A549 (cell line): ENCODE measurements at regions not wholly inside any gene's neighbourhood (a gene's known extent, or its start where the extent isn't known, plus 50 kb on each side); places are given as distances from the start of the nearest gene placed in this dataset.

Experiments
- ATAC-seq, 2 experiments: fragments of 200-7000 bp in 1 of 2; fragments of >200 bp in 1 of 2; cut with Nextera tagmentation in 1 of 2; cut with Tn5 transposase in 1 of 2; 3 replicates each; pipeline versions ENCODE4 v1.8.0 to v1.9.1; 2018 to 2020; ENCODE audit warnings: mild to moderate bottlenecking in 1 of 2, moderate library complexity in 1 of 2
- CTCF ChIA-PET: fragments of 300-600 bp; sonication (Branson Sonifier 250); formaldehyde crosslinking; extraction: SDS; loops from one replicate; lab custom pipeline; 2021; ENCODE audit warnings: antibody characterized with exemption, inconsistent platforms; lab: Yijun Ruan, JAX
- POLR2A ChIA-PET: fragments of 350-600 bp; formaldehyde crosslinking; extraction: SDS; loops from one replicate; lab custom pipeline; 2021; ENCODE audit warnings: antibody characterized with exemption, inconsistent platforms; lab: Yijun Ruan, JAX
- DNase-seq, 2 experiments: peaks; one replicate each; pipeline versions ENCODE4 v3.0.0 to v3.0.0-alpha.2; 2011 to 2016; ENCODE audit warnings: low read depth in 1 of 2, low spot score in 1 of 2
- FAIRE-seq: peaks from 2 replicates; lab custom pipeline; 2011; peaks lifted over from hg19 to GRCh38; lab: Jason Lieb, UNC
- H3K27ac ChIP-seq, 2 experiments: fragments of >200 bp; sonication (Bioruptor Twin); formaldehyde crosslinking; 3 replicates each; pipeline ENCODE4 v1.5.1; 2016 to 2017
- H3K4me1 ChIP-seq: fragments of >200 bp; sonication (Bioruptor Twin); formaldehyde crosslinking; 3 replicates; pipeline ENCODE4 v1.6.1; 2016
- H3K4me2 ChIP-seq: fragments of >200 bp; sonication (Bioruptor Twin); formaldehyde crosslinking; 3 replicates; pipeline ENCODE4 v1.6.1; 2016
- H3K4me3 ChIP-seq: fragments of >200 bp; sonication (Bioruptor Twin); formaldehyde crosslinking; 3 replicates; pipeline ENCODE4 v1.5.1; 2016
- H3K9me3 ChIP-seq: fragments of >200 bp; sonication (Bioruptor Twin); formaldehyde crosslinking; 3 replicates; pipeline ENCODE4 v1.6.1; 2016
- CBX8 ChIP-seq: fragments of 200-600 bp; sonication (generic); IDR thresholded peaks from 2 replicates; pipeline ENCODE4 v1.6.1; 2016
- E2F6 ChIP-seq: IDR thresholded peaks from 2 replicates; pipeline ENCODE4 v1.6.1; 2012; ENCODE audit warnings: low read depth, borderline replicate concordance
- EHF ChIP-seq: fragments of 250-450 bp; sonication (Bioruptor Pico); IDR thresholded peaks from 2 replicates; pipeline ENCODE4 v1.5.0; 2020; ENCODE audit warnings: mild to moderate bottlenecking
- FOSL2 ChIP-seq, 2 experiments: fragments of 450-650 bp in 1 of 2; fragments of >200 bp in 1 of 2; sonication (Bioruptor Twin) in 1 of 2; formaldehyde crosslinking; IDR thresholded peaks; 2 replicates each; pipeline versions ENCODE4 v1.5.0 to v1.6.1; 2016 to 2020; ENCODE audit warnings: mild to moderate bottlenecking in 1 of 2, moderate library complexity in 1 of 2
- GATA3 ChIP-seq: IDR thresholded peaks from 2 replicates; pipeline ENCODE4 v1.6.1; 2012; ENCODE audit warnings: borderline replicate concordance
- HOXA7 ChIP-seq: fragments of 250-450 bp; sonication (Bioruptor Pico); IDR thresholded peaks from 2 replicates; pipeline ENCODE4 v1.5.0; 2020; ENCODE audit warnings: mild to moderate bottlenecking, moderate library complexity
- HOXB5 ChIP-seq: fragments of 250-450 bp; sonication (Bioruptor Pico); IDR thresholded peaks from 2 replicates; pipeline ENCODE4 v1.5.0; 2020; ENCODE audit warnings: mild to moderate bottlenecking, moderate library complexity
- JUNB ChIP-seq: fragments of >200 bp; sonication (Bioruptor Twin); formaldehyde crosslinking; IDR thresholded peaks from 2 replicates; pipeline ENCODE4 v1.6.1; 2016
- MAX ChIP-seq: IDR thresholded peaks from 2 replicates; pipeline ENCODE4 v1.6.1; 2012
- PHF8 ChIP-seq: fragments of 200-600 bp; sonication (generic); IDR thresholded peaks from 2 replicates; pipeline ENCODE4 v1.6.1; 2016; ENCODE audit warnings: low read depth, mild to moderate bottlenecking, antibody characterized with exemption, moderate library complexity, borderline replicate concordance
- POLR2AphosphoS2 ChIP-seq: conservative IDR thresholded peaks from 2 replicates; pipeline ENCODE4 v1.6.1; 2012; ENCODE audit warnings: low read length, improper control_type of control experiment, inconsistent platforms
- RAD21 ChIP-seq, 2 experiments: fragments of >200 bp in 1 of 2; sonication (Bioruptor Twin) in 1 of 2; formaldehyde crosslinking in 1 of 2; IDR thresholded peaks in 1 of 2; conservative IDR thresholded peaks in 1 of 2; 2 replicates in 1 of 2; 3 replicates in 1 of 2; pipeline ENCODE4 v1.6.1; 2012 to 2018; ENCODE audit warnings: inconsistent platforms in 1 of 2
- RARB ChIP-seq: fragments of 250-450 bp; sonication (Bioruptor Pico); IDR thresholded peaks from 2 replicates; pipeline ENCODE4 v1.8.0; 2021; ENCODE audit warnings: mild to moderate bottlenecking, moderate library complexity
- RCOR1 ChIP-seq: fragments of 150-350 bp; IDR thresholded peaks from 2 replicates; pipeline ENCODE4 v1.6.1; 2014; ENCODE audit warnings: antibody characterized with exemption, low read length, low read depth
- RFX5 ChIP-seq: fragments of 450-650 bp; IDR thresholded peaks from 2 replicates; pipeline ENCODE4 v1.7.1; 2014; ENCODE audit warnings: antibody characterized with exemption, mild to moderate bottlenecking, moderate library complexity
- TP53 ChIP-seq: fragments of 250-450 bp; sonication (Bioruptor Pico); IDR thresholded peaks from 2 replicates; pipeline ENCODE4 v1.5.0; 2021; ENCODE audit warnings: mild to moderate bottlenecking, moderate library complexity
- ZC3H11A ChIP-seq: fragments of 450-650 bp; IDR thresholded peaks from 2 replicates; pipeline ENCODE4 v1.6.1; 2014; ENCODE audit warnings: antibody characterized with exemption, mild to moderate bottlenecking
- ZSCAN20 ChIP-seq: fragments of 250-450 bp; sonication (Bioruptor Pico); IDR thresholded peaks from 2 replicates; pipeline ENCODE4 v1.8.0; 2022; ENCODE audit warnings: mild to moderate bottlenecking, moderate library complexity
- WGBS: methylation state at CpG from one replicate; pipeline ENCODE4 v1.1.6; 2017; ENCODE audit errors: missing lambda C conversion rate; 5-methylcytosine and 5-hydroxymethylcytosine counted together
- TF ChIP-seq, protein P1 (sequence below): fragments of >200 bp; sonication (Bioruptor Twin); formaldehyde crosslinking; IDR thresholded peaks from 2 replicates; pipeline ENCODE4 v1.6.1; 2016
- TF ChIP-seq, protein P2 (sequence below): fragments of 450-650 bp; IDR thresholded peaks from 2 replicates; pipeline ENCODE4 v1.6.1; 2014; ENCODE audit warnings: antibody characterized with exemption
- TF ChIP-seq, protein P3 (sequence below): fragments of 200-600 bp; sonication (generic); IDR thresholded peaks from 2 replicates; pipeline ENCODE4 v1.6.1; 2016; ENCODE audit warnings: antibody characterized with exemption, mild to moderate bottlenecking, moderate library complexity

- no peak for ATAC-seq
- H3K4me2 ChIP-seq: no peak overlapping the region
- CTCF ChIA-PET: no interaction called here
- H3K4me3 ChIP-seq: no peak overlapping the region
- no peaks in the 10 kb centered on the region for H3K4me1 ChIP-seq
- H3K9me3 ChIP-seq: no peaks in the 10 kb centered on the region
- WGBS: 2% methylated on average over 1 of the region's 1 CpG
- FAIRE-seq: no peak
- TF ChIP-seq RAD21 (conservative IDR thresholded peaks at IDR 0.05 in 1 of 2, IDR thresholded peaks at IDR 0.05 in 1 of 2) (no peak), HOXB5 (no peak), RCOR1 (no peak), JUNB (no peak)
- TF ChIP-seq, all 56 proteins: peak for 0
- H3K27ac ChIP-seq: no peak overlapping the region
- DNase-seq: no peak
- POLR2A ChIA-PET: no interaction called here
These were observed 703.5 kb upstream of the RGMB start for GRCh38 chr5:98069876-98070512.

DNA sequence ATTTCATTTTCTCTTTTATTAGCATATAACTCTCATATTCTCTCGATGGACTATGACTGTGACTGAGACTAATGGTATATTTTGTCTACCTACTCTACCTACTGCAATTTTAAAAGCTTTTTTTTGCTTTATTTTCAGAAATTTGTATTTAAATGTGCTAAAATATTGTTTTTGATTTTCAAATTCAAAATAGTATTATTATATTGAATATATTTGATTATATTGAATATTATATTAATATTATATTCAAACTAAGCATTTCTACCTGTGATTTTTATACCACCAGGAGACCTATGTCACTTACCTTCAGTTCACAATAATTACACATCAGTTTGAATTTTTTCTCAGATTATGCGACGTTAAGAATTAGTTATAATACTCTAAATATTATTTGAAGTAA lies 700.5 kb upstream of the RGMB start:
- no peak overlapping the region for H3K4me3 ChIP-seq
- ATAC-seq: no peak
- CTCF ChIA-PET: no interaction called here
- no peak for FAIRE-seq
- H3K4me1 ChIP-seq: no peaks in the 10 kb centered on the region
- no peak overlapping the region for H3K27ac ChIP-seq
- 40% methylated on average over 3 of the region's 3 CpGs for WGBS
- POLR2A ChIA-PET: no interaction called here
- H3K4me2 ChIP-seq: no peak overlapping the region
- TF ChIP-seq RAD21 (conservative IDR thresholded peaks at IDR 0.05 in 1 of 2, IDR thresholded peaks at IDR 0.05 in 1 of 2) (no peak), TP53 (CRISPR knock-in tag) (no peak), CBX8 (no peak), RCOR1 (no peak), ZC3H11A (no peak), MAX (no peak), RFX5 (no peak), PHF8 (no peak), GATA3 (no peak)
- TF ChIP-seq, protein P1, sequence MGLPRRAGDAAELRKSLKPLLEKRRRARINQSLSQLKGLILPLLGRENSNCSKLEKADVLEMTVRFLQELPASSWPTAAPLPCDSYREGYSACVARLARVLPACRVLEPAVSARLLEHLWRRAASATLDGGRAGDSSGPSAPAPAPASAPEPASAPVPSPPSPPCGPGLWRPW: no peak
- TF ChIP-seq, protein P2, sequence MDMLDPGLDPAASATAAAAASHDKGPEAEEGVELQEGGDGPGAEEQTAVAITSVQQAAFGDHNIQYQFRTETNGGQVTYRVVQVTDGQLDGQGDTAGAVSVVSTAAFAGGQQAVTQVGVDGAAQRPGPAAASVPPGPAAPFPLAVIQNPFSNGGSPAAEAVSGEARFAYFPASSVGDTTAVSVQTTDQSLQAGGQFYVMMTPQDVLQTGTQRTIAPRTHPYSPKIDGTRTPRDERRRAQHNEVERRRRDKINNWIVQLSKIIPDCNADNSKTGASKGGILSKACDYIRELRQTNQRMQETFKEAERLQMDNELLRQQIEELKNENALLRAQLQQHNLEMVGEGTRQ: no peak
- TF ChIP-seq, protein P3, sequence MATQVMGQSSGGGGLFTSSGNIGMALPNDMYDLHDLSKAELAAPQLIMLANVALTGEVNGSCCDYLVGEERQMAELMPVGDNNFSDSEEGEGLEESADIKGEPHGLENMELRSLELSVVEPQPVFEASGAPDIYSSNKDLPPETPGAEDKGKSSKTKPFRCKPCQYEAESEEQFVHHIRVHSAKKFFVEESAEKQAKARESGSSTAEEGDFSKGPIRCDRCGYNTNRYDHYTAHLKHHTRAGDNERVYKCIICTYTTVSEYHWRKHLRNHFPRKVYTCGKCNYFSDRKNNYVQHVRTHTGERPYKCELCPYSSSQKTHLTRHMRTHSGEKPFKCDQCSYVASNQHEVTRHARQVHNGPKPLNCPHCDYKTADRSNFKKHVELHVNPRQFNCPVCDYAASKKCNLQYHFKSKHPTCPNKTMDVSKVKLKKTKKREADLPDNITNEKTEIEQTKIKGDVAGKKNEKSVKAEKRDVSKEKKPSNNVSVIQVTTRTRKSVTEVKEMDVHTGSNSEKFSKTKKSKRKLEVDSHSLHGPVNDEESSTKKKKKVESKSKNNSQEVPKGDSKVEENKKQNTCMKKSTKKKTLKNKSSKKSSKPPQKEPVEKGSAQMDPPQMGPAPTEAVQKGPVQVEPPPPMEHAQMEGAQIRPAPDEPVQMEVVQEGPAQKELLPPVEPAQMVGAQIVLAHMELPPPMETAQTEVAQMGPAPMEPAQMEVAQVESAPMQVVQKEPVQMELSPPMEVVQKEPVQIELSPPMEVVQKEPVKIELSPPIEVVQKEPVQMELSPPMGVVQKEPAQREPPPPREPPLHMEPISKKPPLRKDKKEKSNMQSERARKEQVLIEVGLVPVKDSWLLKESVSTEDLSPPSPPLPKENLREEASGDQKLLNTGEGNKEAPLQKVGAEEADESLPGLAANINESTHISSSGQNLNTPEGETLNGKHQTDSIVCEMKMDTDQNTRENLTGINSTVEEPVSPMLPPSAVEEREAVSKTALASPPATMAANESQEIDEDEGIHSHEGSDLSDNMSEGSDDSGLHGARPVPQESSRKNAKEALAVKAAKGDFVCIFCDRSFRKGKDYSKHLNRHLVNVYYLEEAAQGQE: no peak
- no peaks in the 10 kb centered on the region for H3K9me3 ChIP-seq
- DNase-seq: no peak

GRCh38 chr5:98076501-98076900 lies 697.0 kb upstream of the RGMB start:
- POLR2A ChIA-PET: no interaction called here
- Histone ChIP-seq H3K27ac (no peak overlapping the region), H3K4me1 (no peaks in the 10 kb centered on the region), H3K4me3 (no peak overlapping the region), H3K4me2 (no peak overlapping the region), H3K9me3 (no peaks in the 10 kb centered on the region)
- CTCF ChIA-PET: no interaction called here
- WGBS: 12% methylated on average over 2 of the region's 2 CpGs
- FAIRE-seq: no peak
- no peak for DNase-seq
- TF ChIP-seq ZSCAN20 (CRISPR knock-in tag) (no peak), POLR2AphosphoS2 (no peak), HOXA7 (CRISPR knock-in tag) (no peak), FOSL2 (IDR thresholded peaks at IDR 0.05) (no peak), FOSL2 (CRISPR knock-in tag; IDR thresholded peaks at IDR 0.05) (no peak), E2F6 (no peak), EHF (CRISPR knock-in tag) (no peak), RARB (CRISPR knock-in tag) (no peak)
- TF ChIP-seq, protein P1: no peak
- TF ChIP-seq, protein P2: no peak
- ATAC-seq: no peak
